ENCODE measurements at regions not wholly inside any gene's neighbourhood (a gene's known extent, or its start where the extent isn't known, plus 50 kb on each side); places are given as distances from the start of the nearest gene placed in this dataset.

DNA sequence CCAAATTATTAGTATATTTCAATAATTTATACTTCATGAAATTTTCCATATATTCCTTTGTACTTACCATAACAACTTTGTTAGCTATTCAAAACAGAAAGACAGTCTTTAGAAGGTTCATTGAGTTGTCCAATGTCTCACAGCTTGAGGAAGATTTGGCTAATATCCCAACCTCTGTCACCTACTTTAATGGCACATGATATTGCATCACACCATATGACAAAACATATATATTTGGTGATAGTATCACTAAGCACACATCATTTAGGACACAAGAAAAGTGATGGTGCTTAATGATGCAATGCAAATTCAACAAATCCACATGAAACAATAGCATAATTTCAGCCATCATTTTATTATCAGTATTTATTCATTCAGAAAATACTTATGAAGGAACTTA lies 122.0 kb upstream of the BRINP3 start:
- Histone ChIP-seq H3K4me1 (ENCODE audit: control insufficient read depth, extremely low read depth, insufficient read depth, low read length) (no peaks in the 10 kb centered on the region), H3K9ac (ENCODE audit: insufficient read depth, low read length) (no peak overlapping the region), H3K27ac (ENCODE audit: insufficient read depth, low read length) (no peak overlapping the region), H3K36me3 (ENCODE audit: control insufficient read depth, insufficient read depth, low read length) (no peaks in the 10 kb centered on the region), H4K20me1 (ENCODE audit: control insufficient read depth, extremely low read depth, insufficient read depth, low read length) (no peaks in the 10 kb centered on the region), H3K9me3 (ENCODE audit: control insufficient read depth, insufficient read depth, low read depth, low read length) (no peaks in the 10 kb centered on the region), H3K4me2 (ENCODE audit: extremely low read depth, insufficient read depth, low read length) (no peak overlapping the region), H3K79me2 (ENCODE audit: control insufficient read depth, insufficient read depth, low read length) (no peaks in the 10 kb centered on the region), H3K4me3 (replicated peaks in 1 of 4; ENCODE audit: control extremely low read depth in 1 of 4, insufficient read depth in 1 of 4, low read depth in 3 of 4, low read length in 4 of 4) (no peak overlapping the region), H3K27me3 (ENCODE audit: control insufficient read depth, insufficient read depth, low read length) (no peaks in the 10 kb centered on the region), H2AFZ (ENCODE audit: low read length) (no peak overlapping the region)
- no peak for DNase-seq (ENCODE audit: low read depth in 2 of 2)
- TF ChIP-seq, protein P1, sequence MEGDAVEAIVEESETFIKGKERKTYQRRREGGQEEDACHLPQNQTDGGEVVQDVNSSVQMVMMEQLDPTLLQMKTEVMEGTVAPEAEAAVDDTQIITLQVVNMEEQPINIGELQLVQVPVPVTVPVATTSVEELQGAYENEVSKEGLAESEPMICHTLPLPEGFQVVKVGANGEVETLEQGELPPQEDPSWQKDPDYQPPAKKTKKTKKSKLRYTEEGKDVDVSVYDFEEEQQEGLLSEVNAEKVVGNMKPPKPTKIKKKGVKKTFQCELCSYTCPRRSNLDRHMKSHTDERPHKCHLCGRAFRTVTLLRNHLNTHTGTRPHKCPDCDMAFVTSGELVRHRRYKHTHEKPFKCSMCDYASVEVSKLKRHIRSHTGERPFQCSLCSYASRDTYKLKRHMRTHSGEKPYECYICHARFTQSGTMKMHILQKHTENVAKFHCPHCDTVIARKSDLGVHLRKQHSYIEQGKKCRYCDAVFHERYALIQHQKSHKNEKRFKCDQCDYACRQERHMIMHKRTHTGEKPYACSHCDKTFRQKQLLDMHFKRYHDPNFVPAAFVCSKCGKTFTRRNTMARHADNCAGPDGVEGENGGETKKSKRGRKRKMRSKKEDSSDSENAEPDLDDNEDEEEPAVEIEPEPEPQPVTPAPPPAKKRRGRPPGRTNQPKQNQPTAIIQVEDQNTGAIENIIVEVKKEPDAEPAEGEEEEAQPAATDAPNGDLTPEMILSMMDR (conservative IDR thresholded peaks at IDR 0.05 in 1 of 2, IDR thresholded peaks at IDR 0.05 in 1 of 2; ENCODE audit: low read depth in 1 of 2, low read length in 2 of 2): no peak
- TF ChIP-seq EZH2 (IDR thresholded peaks at IDR 0.05; ENCODE audit: low read length, missing control alignments): no peak

DNA sequence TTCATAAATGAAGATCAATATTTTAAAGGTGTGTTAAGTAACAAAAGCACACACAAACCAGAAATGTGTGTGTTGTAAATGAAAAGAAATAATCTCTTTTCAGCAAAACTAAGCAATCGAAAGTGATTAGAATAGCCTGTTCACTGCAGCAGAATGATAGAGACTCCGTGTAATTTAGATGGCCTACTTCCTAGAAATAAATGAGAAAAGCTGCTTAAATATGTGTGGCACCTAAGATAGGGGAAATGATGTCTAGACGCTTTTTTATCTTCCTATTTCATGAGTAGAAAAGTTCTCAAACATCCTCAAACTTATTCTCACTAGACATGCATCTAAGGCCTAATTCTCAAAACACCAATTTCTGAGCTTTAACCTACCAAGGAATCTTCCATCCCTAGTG lies 124.7 kb upstream of the BRINP3 start:
- no peak overlapping the region for H3K27ac ChIP-seq (ENCODE audit: insufficient read depth, low read length)
- no peaks in the 10 kb centered on the region for H3K27me3 ChIP-seq (ENCODE audit: control insufficient read depth, insufficient read depth, low read length)

DNA sequence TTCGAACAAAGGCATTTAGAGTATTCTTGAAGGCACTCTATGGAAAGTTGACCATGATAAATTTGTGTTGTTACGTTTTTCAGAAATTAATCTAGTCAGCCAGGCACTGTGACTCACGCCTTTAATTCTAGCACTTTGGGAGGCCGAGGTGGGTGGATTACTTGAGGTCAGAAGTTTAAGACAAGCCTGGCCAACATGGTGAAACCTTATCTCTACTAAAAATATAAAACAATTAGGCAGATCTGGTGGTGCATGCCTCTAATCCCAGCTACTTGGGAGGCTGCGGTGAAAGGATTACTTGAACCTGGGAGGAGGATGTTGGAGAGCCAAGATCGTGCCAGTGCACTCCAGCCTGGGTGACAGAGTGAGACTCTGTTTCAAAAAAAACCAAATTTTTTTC lies 130.6 kb upstream of the BRINP3 start:
- Histone ChIP-seq H4K20me1 (ENCODE audit: control insufficient read depth, extremely low read depth, insufficient read depth, low read length) (no peaks in the 10 kb centered on the region), H2AFZ (ENCODE audit: low read length) (no peak overlapping the region), H3K9ac (ENCODE audit: insufficient read depth, low read length) (no peak overlapping the region), H3K4me1 (ENCODE audit: control insufficient read depth, extremely low read depth, insufficient read depth, low read length) (no peaks in the 10 kb centered on the region), H3K79me2 (ENCODE audit: control insufficient read depth, insufficient read depth, low read length) (no peaks in the 10 kb centered on the region), H3K36me3 (ENCODE audit: control insufficient read depth, insufficient read depth, low read length) (no peaks in the 10 kb centered on the region), H3K4me2 (ENCODE audit: extremely low read depth, insufficient read depth, low read length) (no peak overlapping the region), H3K4me3 (replicated peaks in 1 of 4; ENCODE audit: control extremely low read depth in 1 of 4, insufficient read depth in 1 of 4, low read depth in 3 of 4, low read length in 4 of 4) (no peak overlapping the region), H3K27ac (ENCODE audit: insufficient read depth, low read length) (no peak overlapping the region), H3K9me3 (ENCODE audit: control insufficient read depth, insufficient read depth, low read depth, low read length) (no peaks in the 10 kb centered on the region), H3K27me3 (ENCODE audit: control insufficient read depth, insufficient read depth, low read length) (no peaks in the 10 kb centered on the region)
- DNase-seq (ENCODE audit: low read depth in 2 of 2): peak in 1 of 2 donors; percentile 48
- TF ChIP-seq, protein P1 (conservative IDR thresholded peaks at IDR 0.05 in 1 of 2, IDR thresholded peaks at IDR 0.05 in 1 of 2; ENCODE audit: low read depth in 1 of 2, low read length in 2 of 2): no peak
- no peak for TF ChIP-seq EZH2 (IDR thresholded peaks at IDR 0.05; ENCODE audit: low read length, missing control alignments)

More for the DNA sequence above, 124.7 kb upstream of the BRINP3 start:
- H3K79me2 ChIP-seq (ENCODE audit: control insufficient read depth, insufficient read depth, low read length): no peaks in the 10 kb centered on the region
- no peak overlapping the region for H3K4me2 ChIP-seq (ENCODE audit: extremely low read depth, insufficient read depth, low read length)
- TF ChIP-seq EZH2 (IDR thresholded peaks at IDR 0.05; ENCODE audit: low read length, missing control alignments): no peak
- TF ChIP-seq, protein P1 (conservative IDR thresholded peaks at IDR 0.05 in 1 of 2, IDR thresholded peaks at IDR 0.05 in 1 of 2; ENCODE audit: low read depth in 1 of 2, low read length in 2 of 2): no peak
- no peak overlapping the region for H2AFZ ChIP-seq (ENCODE audit: low read length)
- H3K4me3 ChIP-seq (replicated peaks in 1 of 4; ENCODE audit: control extremely low read depth in 1 of 4, insufficient read depth in 1 of 4, low read depth in 3 of 4, low read length in 4 of 4): no peak overlapping the region
- no peak overlapping the region for H3K9ac ChIP-seq (ENCODE audit: insufficient read depth, low read length)
- no peaks in the 10 kb centered on the region for H3K9me3 ChIP-seq (ENCODE audit: control insufficient read depth, insufficient read depth, low read depth, low read length)
- DNase-seq (ENCODE audit: low read depth in 2 of 2): no peak
- no peaks in the 10 kb centered on the region for H3K4me1 ChIP-seq (ENCODE audit: control insufficient read depth, extremely low read depth, insufficient read depth, low read length)
- H4K20me1 ChIP-seq (ENCODE audit: control insufficient read depth, extremely low read depth, insufficient read depth, low read length): no peaks in the 10 kb centered on the region
- no peaks in the 10 kb centered on the region for H3K36me3 ChIP-seq (ENCODE audit: control insufficient read depth, insufficient read depth, low read length)

Measured in fibroblast of lung (primary cell).